GM23338 (cell line): ENCODE measurements at regions not wholly inside any gene's neighbourhood (a gene's known extent, or its start where the extent isn't known, plus 50 kb on each side); places are given as distances from the start of the nearest gene placed in this dataset.

Experiments used
- ATAC-seq: fragments of 200-7000 bp; cut with Tn5 transposase; 3 replicates; pipeline ENCODE4 v1.9.1; 2020
- DNase-seq: peaks from one replicate; pipeline ENCODE4 v3.0.0-alpha.2; 2015; ENCODE audit warnings: low spot score
- H2AFZ ChIP-seq: fragments of 200-600 bp; sonication (generic); 2 replicates; pipeline ENCODE4 v1.8.0; 2016; ENCODE audit warnings: antibody characterized with exemption, mild to moderate bottlenecking, moderate library complexity
- H3F3A ChIP-seq: fragments of 200-600 bp; sonication (generic); replicated peaks from 2 replicates; pipeline ENCODE4 v1.8.0; 2017; ENCODE audit warnings: antibody characterized with exemption, mixed run types, low read depth
- H3K27ac ChIP-seq: fragments of 200-600 bp; sonication (generic); 2 replicates; pipeline ENCODE4 v1.6.1; 2016; ENCODE audit warnings: low read depth
- H3K27me3 ChIP-seq: fragments of 200-600 bp; sonication (generic); 2 replicates; pipeline ENCODE4 v1.8.0; 2016; ENCODE audit warnings: mild to moderate bottlenecking, mixed run types, moderate library complexity; ENCODE audit not compliant: insufficient read depth
- H3K36me3 ChIP-seq: fragments of 200-600 bp; sonication (generic); 2 replicates; pipeline ENCODE4 v1.8.0; 2016; ENCODE audit warnings: mild to moderate bottlenecking; ENCODE audit not compliant: insufficient read depth
- H3K4me1 ChIP-seq: fragments of 200-600 bp; sonication (generic); 2 replicates; pipeline ENCODE4 v1.8.0; 2016; ENCODE audit warnings: mild to moderate bottlenecking, moderate library complexity; ENCODE audit not compliant: insufficient read depth
- H3K4me2 ChIP-seq: fragments of 200-600 bp; sonication (generic); 2 replicates; pipeline ENCODE4 v1.7.1; 2017; ENCODE audit warnings: mixed run types
- H3K4me3 ChIP-seq: fragments of 200-600 bp; sonication (generic); 2 replicates; pipeline ENCODE4 v1.6.1; 2016; ENCODE audit warnings: mixed run types
- H3K79me2 ChIP-seq: fragments of 200-600 bp; sonication (generic); replicated peaks from 2 replicates; pipeline ENCODE4 v1.8.0; 2017; ENCODE audit warnings: mild to moderate bottlenecking; ENCODE audit not compliant: insufficient read depth
- H3K9me2 ChIP-seq: fragments of 200-600 bp; sonication (generic); 2 replicates; pipeline ENCODE4 v1.8.0; 2017; ENCODE audit not compliant: insufficient read depth
- H4K20me1 ChIP-seq: fragments of 200-600 bp; sonication (generic); replicated peaks from 2 replicates; pipeline ENCODE4 v1.8.0; 2017; ENCODE audit warnings: mild to moderate bottlenecking; ENCODE audit not compliant: insufficient read depth
- H3K27ac Mint-ChIP-seq: 2 replicates; pipeline ENCODE4 v1.8.0; 2020; ENCODE audit warnings: inconsistent platforms, mild to moderate bottlenecking, moderate library complexity, mixed read lengths
- H3K27me3 Mint-ChIP-seq: 3 replicates; pipeline ENCODE4 v1.8.0; 2022; ENCODE audit warnings: low read depth, mild to moderate bottlenecking, moderate library complexity, mixed read lengths, inconsistent platforms; ENCODE audit not compliant: insufficient read depth, poor library complexity
- H3K36me3 Mint-ChIP-seq: 3 replicates; pipeline ENCODE4 v1.8.0; 2021; ENCODE audit warnings: low read depth, mild to moderate bottlenecking, inconsistent platforms, moderate library complexity, mixed read lengths
- H3K4me1 Mint-ChIP-seq: 3 replicates; pipeline ENCODE4 v1.8.0; 2020; ENCODE audit warnings: mild to moderate bottlenecking, inconsistent platforms, mixed read lengths
- H3K4me3 Mint-ChIP-seq: 3 replicates; pipeline ENCODE4 v1.8.0; 2021; ENCODE audit warnings: moderate library complexity, mild to moderate bottlenecking, inconsistent platforms, mixed read lengths
- H3K9me3 Mint-ChIP-seq: 3 replicates; pipeline ENCODE4 v1.8.0; 2020; ENCODE audit warnings: moderate library complexity, mild to moderate bottlenecking, inconsistent platforms, mixed read lengths
- CREB1 ChIP-seq: fragments of 250-450 bp; sonication (Bioruptor Pico); IDR thresholded peaks from 2 replicates; pipeline ENCODE4 v1.5.0; 2020; ENCODE audit warnings: low read depth, mild to moderate bottlenecking, moderate library complexity
- CTCF ChIP-seq, 2 experiments: fragments of 200-600 bp in 1 of 2; sonication (generic) in 1 of 2; conservative IDR thresholded peaks; 2 replicates each; pipeline versions ENCODE4 v1.5.1 to v1.6.1; 2016 to 2017; ENCODE audit warnings: antibody characterized with exemption in 2 of 2, low read depth in 2 of 2, mild to moderate bottlenecking in 2 of 2, moderate library complexity in 1 of 2
- ETS1 ChIP-seq: IDR thresholded peaks from 2 replicates; pipeline ENCODE4 v1.6.1; 2016; ENCODE audit warnings: antibody characterized with exemption
- EZH2 ChIP-seq: fragments of 200-600 bp; sonication (generic); IDR thresholded peaks from one replicate; pipeline ENCODE4 v1.8.0; 2017; ENCODE audit warnings: antibody characterized with exemption, mild to moderate bottlenecking, low read depth; ENCODE audit not compliant: unreplicated experiment
- EZH2phosphoT487 ChIP-seq: fragments of 200-600 bp; sonication (generic); IDR thresholded peaks from one replicate; pipeline ENCODE4 v1.8.1; 2018; ENCODE audit warnings: antibody characterized with exemption; ENCODE audit not compliant: unreplicated experiment
- JUNB ChIP-seq: IDR thresholded peaks from one replicate; pipeline ENCODE4 v1.6.1; 2016; ENCODE audit warnings: antibody characterized with exemption; ENCODE audit not compliant: unreplicated experiment
- NANOG ChIP-seq: IDR thresholded peaks from 2 replicates; pipeline ENCODE4 v1.6.1; 2016; ENCODE audit warnings: antibody characterized with exemption, borderline replicate concordance
- POLR2AphosphoS5 ChIP-seq: IDR thresholded peaks from 2 replicates; pipeline ENCODE4 v1.6.1; 2016; ENCODE audit warnings: antibody characterized with exemption, low read depth
- REST ChIP-seq: IDR thresholded peaks from one replicate; pipeline ENCODE4 v1.6.1; 2018; ENCODE audit warnings: antibody characterized with exemption; ENCODE audit not compliant: unreplicated experiment
- STAT1 ChIP-seq: IDR thresholded peaks from one replicate; pipeline ENCODE4 v1.6.1; 2016; ENCODE audit warnings: antibody characterized with exemption; ENCODE audit not compliant: unreplicated experiment
- ZNF114 ChIP-seq: fragments of 250-450 bp; sonication (Bioruptor Pico); IDR thresholded peaks from 2 replicates; pipeline ENCODE4 v1.5.0; 2020; ENCODE audit warnings: mild to moderate bottlenecking, moderate library complexity
- ZNF331 ChIP-seq: fragments of 250-450 bp; sonication (Bioruptor Pico); IDR thresholded peaks from 2 replicates; pipeline ENCODE4 v1.5.0; 2020; ENCODE audit warnings: low read depth, mild to moderate bottlenecking, moderate library complexity
- ZNF462 ChIP-seq: fragments of 250-450 bp; sonication (Bioruptor Pico); IDR thresholded peaks from 2 replicates; pipeline ENCODE4 v1.5.0; 2020; ENCODE audit warnings: mild to moderate bottlenecking, moderate library complexity

- no peak overlapping the region for H3K27ac Mint-ChIP-seq
- H3K4me1 ChIP-seq: peaks cover 12% of the 10 kb centered on the region
- H3K79me2 ChIP-seq: no peaks in the 10 kb centered on the region
- no peak overlapping the region for H3K4me3 Mint-ChIP-seq
- H3K4me3 ChIP-seq: no peak overlapping the region
- no peaks in the 10 kb centered on the region for H3K27me3 ChIP-seq
- no peak overlapping the region for H2AFZ ChIP-seq
- DNase-seq: no peak
- peaks cover 1% of the 10 kb centered on the region for H3K27me3 Mint-ChIP-seq
- H3K27ac ChIP-seq: no peak overlapping the region
- no peaks in the 10 kb centered on the region for H4K20me1 ChIP-seq
- no peak for ATAC-seq
- H3K36me3 Mint-ChIP-seq: no peaks in the 10 kb centered on the region
- no peaks in the 10 kb centered on the region for H3F3A ChIP-seq
- peaks cover 10% of the 10 kb centered on the region; the same call in 2 of the 3 replicates for H3K4me1 Mint-ChIP-seq
- H3K9me2 ChIP-seq: no peaks in the 10 kb centered on the region
- H3K36me3 ChIP-seq: no peaks in the 10 kb centered on the region
- no peak overlapping the region for H3K4me2 ChIP-seq
- no peaks in the 10 kb centered on the region; the same call in 2 of the 3 replicates for H3K9me3 Mint-ChIP-seq
- TF ChIP-seq CTCF (conservative IDR thresholded peaks at IDR 0.05; ENCODE audit: low read depth in 2 of 2) (no peak), REST (no peak), JUNB (no peak), NANOG (no peak), CREB1 (no peak), EZH2 (no peak), ZNF331 (CRISPR knock-in tag) (no peak), POLR2AphosphoS5 (no peak), EZH2phosphoT487 (no peak), ETS1 (no peak), ZNF462 (CRISPR knock-in tag) (no peak), STAT1 (no peak), ZNF114 (CRISPR knock-in tag) (no peak)
Measured at GRCh38 chr3:99523431-99524127, 114.8 kb upstream of the COL8A1 start.
